Small intestine (tissue), 7 donors: ENCODE measurements at regions not wholly inside any gene's neighbourhood (a gene's known extent, or its start where the extent isn't known, plus 50 kb on each side); places are given as distances from the start of the nearest gene placed in this dataset.
"Not testable (repeated sequence)": the region's sequence is repeated elsewhere in the genome, so short reads cannot be mapped to it uniquely, and the experiment has no call there.

Experiments
- DNase-seq, 2 donors: peaks; one replicate each; pipeline versions ENCODE4 v3.0.0 to v3.0.0-alpha.2; 2013
- FAIRE-seq: peaks from 2 replicates; lab custom pipeline; 2012; peaks lifted over from hg19 to GRCh38; lab: Jason Lieb, UNC
- H3K27ac ChIP-seq, 3 donors: one replicate each; pipeline ENCODE4 v1.5.1; 2013; ENCODE audit warnings: low read length in 2 of 3, mild to moderate bottlenecking in 2 of 3, control low read depth in 1 of 3, inconsistent platforms in 1 of 3, low read depth in 1 of 3, moderate library complexity in 1 of 3
- H3K27me3 ChIP-seq, 3 donors: one replicate each; pipeline ENCODE4 v1.6.1; 2013; ENCODE audit warnings: low read length in 3 of 3, inconsistent platforms in 1 of 3; ENCODE audit not compliant: control insufficient read depth in 3 of 3, insufficient read depth in 3 of 3
- H3K36me3 ChIP-seq, 3 donors: one replicate each; pipeline ENCODE4 v1.6.1; 2013; ENCODE audit warnings: low read length in 3 of 3, inconsistent platforms in 1 of 3, low read depth in 1 of 3, mild to moderate bottlenecking in 1 of 3, moderate library complexity in 1 of 3; ENCODE audit not compliant: control insufficient read depth in 3 of 3, insufficient read depth in 2 of 3
- H3K4me1 ChIP-seq, 3 donors: one replicate each; pipeline ENCODE4 v1.6.1; 2013; ENCODE audit warnings: low read length in 2 of 3, inconsistent platforms in 1 of 3, low read depth in 1 of 3, mild to moderate bottlenecking in 1 of 3, moderate library complexity in 1 of 3; ENCODE audit not compliant: control insufficient read depth in 3 of 3, insufficient read depth in 2 of 3
- H3K4me3 ChIP-seq, 3 donors: one replicate each; pipeline ENCODE4 v1.5.1; 2013; ENCODE audit warnings: low read length in 3 of 3, control low read depth in 1 of 3, inconsistent platforms in 1 of 3, low read depth in 1 of 3, mild to moderate bottlenecking in 1 of 3, moderate library complexity in 1 of 3
- H3K9me3 ChIP-seq, 2 donors: one replicate each; pipeline ENCODE4 v1.6.1; 2013; ENCODE audit warnings: low read depth in 1 of 2, low read length in 1 of 2; ENCODE audit not compliant: control insufficient read depth in 2 of 2, insufficient read depth in 1 of 2
- WGBS, 3 donors: extraction: QIAGEN DNeasy Blood & Tissue Kit; methylation state at CpG; one replicate each; pipeline ENCODE4 v1.1.7; 2013; 5-methylcytosine and 5-hydroxymethylcytosine counted together
- donor health status: healthy with polysubstance abuse.
- donor health status: control.
- donor health status: control.
- donor health status: Bipolar disorder and iron deficiency.
- donor health status: healthy.

DNA sequence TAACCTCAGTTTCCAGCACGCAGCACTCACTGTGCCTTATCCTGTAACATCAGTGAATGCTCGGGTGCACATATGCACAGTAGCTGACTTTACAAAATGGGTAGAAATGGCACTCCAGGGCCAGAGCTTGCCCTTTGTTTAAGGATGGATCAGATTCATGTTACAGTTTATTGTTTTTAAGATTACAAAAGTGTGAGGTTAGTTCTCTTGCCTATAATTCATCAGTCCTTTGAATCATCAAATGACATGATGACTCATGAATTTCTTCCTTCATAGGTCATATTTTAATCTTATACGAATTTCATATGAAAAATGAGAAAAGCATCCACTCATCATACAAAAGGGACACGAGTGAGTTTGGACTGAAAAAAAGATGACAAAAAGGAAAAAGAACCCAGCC is 545.3 kb downstream of the GBE1 start:
- Histone ChIP-seq H3K4me3 (no peak overlapping the region), H3K4me1 (no peaks in the 10 kb centered on the region), H3K27ac (no peak overlapping the region), H3K36me3 (no peaks in the 10 kb centered on the region), H3K9me3 (no peaks in the 10 kb centered on the region), H3K27me3 (no peaks in the 10 kb centered on the region)
- WGBS, 3 donors = 61 to 65% (median 62%) methylated on average over 4 of the region's 4 CpGs
- DNase-seq (no peak), FAIRE-seq (no peak)

DNA sequence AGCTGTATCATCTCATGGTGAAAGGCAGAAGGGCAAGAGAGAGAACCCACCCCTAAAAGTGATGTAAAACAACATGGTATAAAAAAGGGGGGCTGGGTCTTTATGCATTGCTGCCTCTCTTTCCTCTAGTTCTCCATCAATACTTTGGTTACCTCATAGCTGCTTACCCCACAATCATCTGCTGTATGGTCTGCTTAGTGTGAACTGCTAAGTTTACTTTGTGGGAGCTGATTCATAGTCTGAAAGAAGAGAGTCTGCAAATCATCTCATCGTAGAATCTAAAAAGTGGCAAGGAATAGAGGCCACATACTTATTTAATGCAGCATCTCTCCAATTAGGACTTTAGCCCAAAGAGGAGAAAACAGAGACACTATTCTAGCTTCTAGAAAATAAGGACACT is 546.8 kb downstream of the GBE1 start:
- no peaks in the 10 kb centered on the region for H3K36me3 ChIP-seq
- FAIRE-seq (no peak), DNase-seq (no peak)
- no peaks in the 10 kb centered on the region for H3K4me1 ChIP-seq
- H3K27me3 ChIP-seq = no peaks in the 10 kb centered on the region
- no peak overlapping the region for H3K4me3 ChIP-seq
- 82 to 97% (median 89%) methylated on average over 1 of the region's 1 CpG for WGBS, 3 donors
- no peak overlapping the region for H3K27ac ChIP-seq
- no peaks in the 10 kb centered on the region for H3K9me3 ChIP-seq

DNA sequence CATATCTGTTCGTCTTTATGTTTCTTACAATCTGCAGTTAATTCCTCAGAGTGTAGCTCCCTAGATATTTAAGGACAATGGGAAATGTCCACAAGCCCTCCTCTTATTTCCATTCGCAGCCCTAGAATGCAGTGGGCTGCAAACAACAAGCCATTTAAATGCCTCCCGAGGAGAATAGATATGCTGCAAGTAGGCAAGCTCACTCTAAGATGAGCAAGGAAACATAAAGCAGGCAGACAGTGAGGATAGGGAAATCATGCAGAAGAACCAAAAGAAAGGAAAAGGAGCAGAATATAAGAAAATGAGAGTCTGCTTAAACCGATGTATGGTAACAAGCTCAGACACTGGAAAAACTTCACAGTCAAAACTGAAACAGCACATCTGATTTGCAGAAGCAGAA is 561.9 kb downstream of the GBE1 start:
- H3K4me1 ChIP-seq = no peaks in the 10 kb centered on the region
- H3K4me3 ChIP-seq = no peak overlapping the region
- H3K27ac ChIP-seq = no peak overlapping the region
- DNase-seq = no peak
- no peaks in the 10 kb centered on the region for H3K27me3 ChIP-seq
- FAIRE-seq = no peak
- H3K36me3 ChIP-seq = no peaks in the 10 kb centered on the region
- no peaks in the 10 kb centered on the region for H3K9me3 ChIP-seq
- 39 to 55% (median 52%) methylated on average over 4 of the region's 4 CpGs for WGBS, 3 donors

DNA sequence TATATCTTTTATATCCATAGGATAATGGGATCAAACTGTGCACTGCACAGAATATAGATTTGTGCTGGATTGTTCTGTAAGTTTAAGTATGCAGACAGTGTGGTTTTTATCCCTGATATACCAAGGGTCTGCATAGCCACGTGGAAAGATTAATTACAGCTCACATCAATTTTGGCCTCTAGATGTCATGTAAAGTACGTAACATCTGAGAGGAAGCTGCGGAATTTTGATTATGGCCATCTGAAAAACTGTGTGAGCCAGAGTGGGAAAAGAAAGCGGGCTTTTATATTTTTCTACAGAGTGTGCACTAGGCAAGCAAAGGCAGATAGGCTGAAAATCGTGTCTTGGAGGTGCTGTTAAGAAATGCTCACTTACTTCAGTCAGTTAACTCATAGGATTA is 562.7 kb downstream of the GBE1 start:
- DNase-seq (no peak), FAIRE-seq (no peak)
- no peaks in the 10 kb centered on the region for H3K36me3 ChIP-seq
- no peaks in the 10 kb centered on the region for H3K27me3 ChIP-seq
- H3K9me3 ChIP-seq = no peaks in the 10 kb centered on the region
- H3K4me3 ChIP-seq = no peak overlapping the region
- 53 to 71% (median 58%) methylated on average over 5 of the region's 5 CpGs for WGBS, 3 donors
- no peak overlapping the region for H3K27ac ChIP-seq
- H3K4me1 ChIP-seq = no peaks in the 10 kb centered on the region

DNA sequence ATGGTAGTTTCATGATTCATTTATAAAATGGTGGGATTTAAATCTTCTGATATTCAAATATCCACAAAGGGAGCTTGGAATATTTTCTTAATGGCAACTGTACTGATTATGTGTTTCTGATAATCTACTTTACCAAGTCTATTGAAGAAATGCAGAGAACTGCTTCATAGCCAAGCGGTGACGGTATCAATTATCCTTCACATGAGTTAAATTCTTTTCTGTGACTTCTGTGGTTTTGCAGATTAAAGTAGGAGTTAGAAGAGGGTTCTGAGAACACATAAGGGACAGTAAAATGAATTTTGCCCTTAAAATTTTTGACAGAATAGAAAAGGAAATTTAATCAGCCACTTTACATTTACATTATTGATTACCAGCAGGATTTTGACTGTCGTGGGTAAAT is 563.2 kb downstream of the GBE1 start:
- no peaks in the 10 kb centered on the region for H3K36me3 ChIP-seq
- FAIRE-seq (no peak), DNase-seq (no peak)
- no peak overlapping the region for H3K4me3 ChIP-seq
- no peaks in the 10 kb centered on the region for H3K9me3 ChIP-seq
- no peak overlapping the region for H3K27ac ChIP-seq
- WGBS, 3 donors = 77 to 83% (median 79%) methylated on average over 3 of the region's 3 CpGs
- H3K4me1 ChIP-seq = no peaks in the 10 kb centered on the region
- H3K27me3 ChIP-seq = no peaks in the 10 kb centered on the region

DNA sequence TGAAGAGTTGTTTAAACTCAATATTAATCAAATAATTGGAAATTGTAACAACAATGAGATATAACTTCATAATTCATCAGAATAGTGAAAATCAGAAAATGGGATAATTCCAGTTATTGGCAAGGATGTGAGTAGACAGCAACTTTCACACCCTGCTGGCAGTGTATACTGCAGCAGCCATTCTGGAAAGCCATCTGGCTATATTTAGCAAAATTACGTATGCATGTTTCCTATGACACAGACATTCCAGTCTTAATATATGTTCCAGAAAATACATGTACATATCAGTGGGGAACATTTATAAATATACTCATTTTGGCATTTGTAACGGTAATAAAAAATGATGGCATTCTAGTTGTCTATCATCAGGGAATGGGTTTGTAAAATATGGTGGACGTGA is 564.1 kb downstream of the GBE1 start:
- Histone ChIP-seq H3K27ac (no peak overlapping the region), H3K4me3 (no peak overlapping the region), H3K4me1 (no peaks in the 10 kb centered on the region), H3K36me3 (no peaks in the 10 kb centered on the region), H3K27me3 (no peaks in the 10 kb centered on the region), H3K9me3 (no peaks in the 10 kb centered on the region)
- DNase-seq = no peak
- 74 to 94% (median 85%) methylated on average over 3 of the region's 3 CpGs for WGBS, 3 donors
- FAIRE-seq = no peak

DNA sequence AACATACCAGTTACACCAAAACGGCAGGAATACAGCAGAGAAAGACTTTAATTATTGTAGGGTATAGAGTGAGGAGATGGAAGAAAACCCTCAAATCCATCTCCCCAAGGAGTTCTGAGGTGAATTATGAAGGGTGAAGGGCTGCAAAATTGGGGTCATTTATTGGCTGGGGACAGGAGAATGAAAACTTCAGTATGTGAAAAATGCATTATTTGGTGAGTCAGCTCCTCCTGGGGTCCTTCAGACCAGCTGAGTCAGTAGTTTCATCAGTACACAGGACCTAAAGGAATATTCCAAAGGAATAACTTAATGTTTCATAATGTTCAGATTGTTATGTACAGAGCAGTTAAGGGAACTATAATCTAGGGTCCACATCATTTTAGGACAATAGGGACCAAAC is 566.0 kb downstream of the GBE1 start:
- no peak overlapping the region for H3K4me3 ChIP-seq
- FAIRE-seq = no peak
- WGBS, 3 donors = 91 to 97% (median 92%) methylated on average over 1 of the region's 1 CpG

DNA sequence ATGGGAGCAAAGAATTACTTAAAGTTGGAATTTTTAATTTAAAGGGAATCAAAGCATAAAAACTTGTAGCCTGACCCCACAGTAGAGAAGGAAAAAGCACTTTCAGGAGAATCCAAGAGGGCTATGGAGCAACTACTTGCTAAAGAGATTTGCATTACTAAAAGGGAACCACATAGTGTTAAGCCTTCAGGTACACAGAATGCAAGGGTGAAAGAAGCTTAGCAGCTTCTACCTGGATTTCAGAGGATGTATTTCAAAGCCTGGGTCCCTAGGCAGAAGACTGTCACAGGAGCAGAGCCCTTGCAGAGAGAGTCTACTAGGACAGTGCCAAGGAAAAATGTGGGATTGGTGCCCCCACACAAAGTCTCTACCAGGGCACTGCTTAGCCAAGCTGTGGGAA is 575.0 kb downstream of the GBE1 start:
- DNase-seq = no peak
- no peak overlapping the region for H3K27ac ChIP-seq
- no peaks in the 10 kb centered on the region for H3K36me3 ChIP-seq
- no peaks in the 10 kb centered on the region for H3K9me3 ChIP-seq
- FAIRE-seq = no peak
- no peaks in the 10 kb centered on the region for H3K27me3 ChIP-seq
- H3K4me1 ChIP-seq = no peaks in the 10 kb centered on the region
- no peak overlapping the region for H3K4me3 ChIP-seq

More for the DNA sequence above, 566.0 kb downstream of the GBE1 start:
- H3K27ac ChIP-seq = no peak overlapping the region
- no peaks in the 10 kb centered on the region for H3K4me1 ChIP-seq
- no peak for DNase-seq
- H3K36me3 ChIP-seq = no peaks in the 10 kb centered on the region
- no peaks in the 10 kb centered on the region for H3K9me3 ChIP-seq
- no peaks in the 10 kb centered on the region for H3K27me3 ChIP-seq

DNA sequence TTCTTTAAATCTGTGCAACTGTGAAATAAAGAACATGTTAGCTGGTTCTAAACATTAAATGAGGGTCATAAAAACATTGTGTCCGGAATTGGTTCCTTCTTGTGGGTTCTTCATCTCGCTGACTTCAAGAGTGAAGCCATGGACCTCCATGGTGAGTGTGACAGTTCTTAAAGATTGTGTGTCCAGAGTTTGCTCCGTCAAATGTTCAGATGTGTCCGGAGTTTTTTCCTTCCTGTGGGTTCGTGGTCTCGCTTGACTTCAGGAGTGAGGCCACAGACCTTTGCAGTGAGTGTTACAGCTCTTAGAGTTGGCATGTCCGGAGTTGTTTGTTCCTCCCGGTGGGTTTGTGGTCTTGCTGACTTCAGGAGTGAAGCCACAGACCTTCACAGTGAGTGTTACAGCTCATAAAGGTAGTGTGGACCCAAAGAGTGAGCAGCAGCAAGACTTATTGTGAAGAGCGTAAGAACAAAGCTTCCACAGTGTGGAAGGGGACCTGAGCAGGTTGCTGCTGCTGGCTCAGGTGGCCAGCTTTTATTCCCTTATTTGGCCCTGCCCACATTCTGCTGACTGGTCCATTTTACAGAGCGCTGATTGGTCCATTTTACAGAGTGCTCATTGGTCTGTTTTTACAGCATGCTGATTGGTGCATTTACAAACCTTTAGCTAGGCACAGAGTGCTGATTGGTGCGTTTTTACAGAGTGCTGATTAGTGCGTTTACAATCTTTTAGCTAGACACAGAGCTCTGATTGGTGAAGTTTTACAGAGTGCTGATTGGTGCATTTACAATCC is 579.2 kb downstream of the GBE1 start:
- 82 to 84% (median 84%) methylated on average over 12 of the region's 12 CpGs for WGBS, 3 donors
- not testable (repeated sequence) for H3K27ac ChIP-seq, DNase-seq, H3K4me3 ChIP-seq, H3K27me3 ChIP-seq, FAIRE-seq, H3K36me3 ChIP-seq, H3K9me3 ChIP-seq, H3K4me1 ChIP-seq
